Activated CD8-positive, alpha-beta memory T cell treated with anti-CD3 and anti-CD28 coated beads for 24 hours (primary cell): ENCODE measurements at regions not wholly inside any gene's neighbourhood (a gene's known extent, or its start where the extent isn't known, plus 50 kb on each side); places are given as distances from the start of the nearest gene placed in this dataset.
"Not testable (repeated sequence)": the region's sequence is repeated elsewhere in the genome, so short reads cannot be mapped to it uniquely, and the experiment has no call there.

Source experiments
- DNase-seq: peaks from one replicate; pipeline ENCODE4 v3.0.0-alpha.2; 2020

GRCh38 chr3:159052494-159052893 lies 250.6 kb downstream of the MFSD1 start:
- not testable (repeated sequence) for DNase-seq

- DNase-seq = no peak
Observed at GRCh38 chr3:159057621-159058020, 255.8 kb downstream of the MFSD1 start.

DNA sequence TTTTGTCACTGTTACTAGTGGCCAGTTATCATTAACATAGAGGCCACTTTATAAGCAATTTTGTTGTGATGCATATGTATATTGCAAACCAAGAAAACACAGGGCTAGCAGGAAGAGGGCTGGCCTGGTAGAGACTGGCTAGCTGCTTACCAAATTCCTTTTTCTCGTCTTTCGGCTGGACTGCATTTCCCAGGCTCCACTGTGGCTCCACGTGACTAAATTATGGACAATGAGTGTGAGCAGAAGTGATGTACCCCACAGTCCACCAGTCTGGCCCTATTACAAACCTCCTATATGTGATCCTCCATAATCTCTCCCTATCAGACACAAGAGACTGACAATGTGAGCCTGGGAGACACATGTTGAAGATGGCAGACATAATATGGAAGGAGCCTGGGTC lies 257.0 kb downstream of the MFSD1 start:
- no peak for DNase-seq

- no peak for DNase-seq
Observed at GRCh38 chr3:159059395-159059794, 257.5 kb downstream of the MFSD1 start.

- DNase-seq = no peak
Observed at GRCh38 chr3:159062734-159063410, 261.0 kb downstream of the MFSD1 start.

GRCh38 chr3:159069091-159069490 lies 267.2 kb downstream of the MFSD1 start, which contains the start of gene IQCJ:
TSS of gene IQCJ (plus strand) at chr3:159069319.
- DNase-seq = no peak

- DNase-seq = no peak
Observed at GRCh38 chr3:159069866-159070425, 268.1 kb downstream of the MFSD1 start.

DNA sequence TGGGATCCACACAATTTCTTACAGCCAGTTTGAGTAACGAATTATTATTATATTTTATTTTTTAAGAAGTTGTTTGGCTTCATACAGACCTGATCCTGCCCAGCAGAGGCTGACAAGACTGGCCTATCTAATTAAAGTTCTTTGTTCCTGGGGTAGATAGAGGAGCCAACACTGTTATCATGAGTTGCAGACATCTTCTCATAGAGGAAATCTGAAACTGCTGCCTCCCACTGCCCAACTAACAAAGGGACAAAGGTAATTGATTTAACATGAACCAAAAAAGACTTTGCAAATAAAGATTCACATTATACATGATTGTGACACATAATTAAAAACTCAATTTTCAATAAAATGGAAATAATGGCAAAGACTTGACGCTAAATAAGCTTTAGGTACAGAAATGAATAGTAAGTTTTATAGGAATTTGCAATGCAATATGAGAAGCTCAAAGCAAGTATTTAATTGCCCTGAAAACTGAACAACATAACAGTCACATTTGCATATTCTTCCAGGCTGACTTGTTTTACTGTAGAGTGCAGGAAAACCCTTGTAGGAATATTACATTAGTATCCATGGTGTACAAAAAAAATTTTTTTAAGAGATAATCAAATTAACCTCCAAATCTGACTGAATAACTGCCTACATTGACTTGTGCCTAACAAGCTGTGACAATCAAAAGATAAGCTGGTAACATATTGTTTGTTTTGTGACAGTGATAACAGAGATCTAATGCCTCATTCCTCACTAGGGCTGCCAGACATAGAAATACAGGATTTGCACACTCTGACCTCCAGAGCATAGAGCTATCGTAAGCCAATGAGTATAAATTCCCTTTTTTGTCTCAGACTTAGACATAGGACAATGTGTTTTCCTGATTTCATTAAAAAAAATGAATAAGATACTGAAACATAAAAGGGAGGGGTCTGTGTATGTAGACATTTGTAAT lies 273.2 kb downstream of the MFSD1 start:
- no peak for DNase-seq

GRCh38 chr3:159077860-159078259 lies 276.0 kb downstream of the MFSD1 start:
- DNase-seq = no peak

GRCh38 chr3:159080256-159080655 lies 278.4 kb downstream of the MFSD1 start:
- no peak for DNase-seq

DNA sequence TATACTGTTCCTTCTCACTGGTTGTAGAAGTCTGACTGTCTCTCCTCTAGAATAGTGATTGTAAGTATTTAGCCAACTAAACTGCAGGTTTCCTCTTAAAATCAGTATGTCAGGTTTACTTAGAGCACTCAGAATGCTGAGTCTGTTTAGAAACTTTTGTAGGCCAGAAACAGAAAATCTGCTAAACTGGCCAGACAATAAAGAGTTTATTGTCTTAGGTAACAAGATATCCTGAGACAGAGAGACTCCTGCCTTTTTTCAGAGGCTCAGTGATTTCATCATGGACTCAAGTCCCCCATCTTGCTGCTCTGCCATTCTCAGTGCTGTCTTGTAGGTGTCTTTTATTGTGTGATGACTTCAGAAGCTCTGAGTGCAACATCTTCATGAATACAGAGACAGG lies 279.0 kb downstream of the MFSD1 start:
- DNase-seq = no peak

- no peak for DNase-seq
Observed at GRCh38 chr3:159082519-159082918, 280.7 kb downstream of the MFSD1 start.

- DNase-seq = no peak
Observed at GRCh38 chr3:159091936-159092335, 290.1 kb downstream of the MFSD1 start.

- DNase-seq = no peak
Observed at GRCh38 chr3:159102001-159102400, 300.1 kb downstream of the MFSD1 start.

GRCh38 chr3:159112724-159113123 lies 310.9 kb downstream of the MFSD1 start:
- DNase-seq = no peak

GRCh38 chr3:159113221-159113875 lies 311.5 kb downstream of the MFSD1 start:
- no peak for DNase-seq

GRCh38 chr3:159114582-159114981 lies 312.7 kb downstream of the MFSD1 start:
- no peak for DNase-seq

- no peak for DNase-seq
Observed at GRCh38 chr3:159123877-159124276, 322.0 kb downstream of the MFSD1 start.

DNA sequence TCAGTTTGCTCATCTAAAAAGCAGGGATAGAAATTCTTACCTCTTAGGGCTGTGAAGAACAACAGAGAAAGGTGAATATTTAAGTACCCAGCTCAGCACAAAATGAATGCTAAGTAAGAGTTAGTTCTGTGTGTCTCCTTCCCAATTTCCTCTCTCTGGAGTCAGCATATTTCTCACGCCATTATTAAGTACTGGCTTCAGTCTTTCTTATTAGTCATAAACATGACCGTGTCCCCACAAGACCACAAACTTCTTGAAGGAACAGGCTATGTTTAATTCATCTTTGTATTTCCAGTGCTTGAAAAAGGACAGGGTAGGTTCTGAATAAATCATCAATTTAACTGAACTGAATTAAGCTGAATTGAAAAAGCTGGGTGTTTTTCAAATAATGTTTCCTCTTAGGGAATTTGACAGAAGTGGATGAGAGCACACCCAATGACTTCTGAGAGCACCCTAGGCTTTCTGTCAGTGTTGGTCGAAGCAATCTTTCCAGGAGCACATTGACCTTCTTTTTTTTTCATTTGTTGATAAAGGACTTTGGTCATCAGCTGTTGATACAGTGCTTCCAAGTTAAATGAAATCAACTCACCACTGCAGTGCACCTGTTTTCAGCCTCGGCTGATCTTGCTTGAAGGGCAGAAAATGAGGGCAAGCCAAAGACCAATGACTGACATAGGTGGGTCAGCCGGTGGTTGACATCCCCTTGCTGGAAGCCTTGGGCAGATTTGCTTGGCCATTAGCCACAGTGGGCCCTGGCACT lies 324.6 kb downstream of the MFSD1 start:
- no peak for DNase-seq

DNA sequence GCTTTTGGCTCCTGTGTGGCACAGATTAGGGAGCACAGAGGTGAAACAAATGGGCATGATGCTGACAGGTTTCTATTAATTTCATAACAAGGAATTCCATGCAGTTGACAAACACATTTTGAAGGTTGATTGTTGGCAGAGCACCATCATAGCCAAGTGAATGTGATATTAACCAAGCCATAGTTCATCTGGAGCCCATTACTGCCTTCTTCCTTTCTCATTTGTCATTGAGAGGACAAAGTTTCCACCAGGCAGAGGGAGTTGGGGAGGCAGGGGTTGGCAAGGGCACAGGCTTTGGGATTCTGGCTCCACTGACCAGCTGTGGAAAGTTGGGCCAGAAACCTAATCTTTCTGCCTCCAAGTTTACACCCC lies 325.2 kb downstream of the MFSD1 start:
- no peak for DNase-seq

- no peak for DNase-seq
Observed at GRCh38 chr3:159128628-159129027, 326.8 kb downstream of the MFSD1 start.

DNA sequence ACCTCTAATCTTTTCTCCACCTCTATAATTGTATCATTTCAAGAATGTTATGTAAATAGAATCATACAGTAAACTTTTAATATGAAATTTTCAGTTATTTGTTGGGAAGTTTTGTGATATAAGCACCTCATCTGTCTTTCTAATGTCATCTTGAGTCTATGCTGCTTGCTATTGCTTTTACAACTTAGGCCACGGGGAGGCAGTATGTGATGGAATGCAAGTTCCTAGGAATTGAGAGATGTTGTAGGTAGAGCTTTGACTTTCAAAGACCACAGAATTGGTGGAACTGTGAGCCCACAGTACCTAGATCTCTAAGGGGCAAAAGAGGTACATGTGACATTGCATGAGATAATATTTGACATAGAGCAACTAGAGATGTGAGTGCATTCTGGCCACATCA lies 328.3 kb downstream of the MFSD1 start:
- no peak for DNase-seq

- DNase-seq = no peak
Observed at GRCh38 chr3:159131376-159131775, 329.5 kb downstream of the MFSD1 start.
